K562 (cell line): ENCODE measurements at regions not wholly inside any gene's neighbourhood (a gene's known extent, or its start where the extent isn't known, plus 50 kb on each side); places are given as distances from the start of the nearest gene placed in this dataset.

Experiments
- EGR1 ChIP-seq: fragments of 450-650 bp; conservative IDR thresholded peaks from 2 replicates; pipeline ENCODE4 v1.6.1; 2017; ENCODE audit warnings: mild to moderate bottlenecking
- ERF ChIP-seq: fragments of 450-650 bp; formaldehyde crosslinking; IDR thresholded peaks from 2 replicates; pipeline ENCODE4 v1.4.0; 2020; ENCODE audit warnings: mild to moderate bottlenecking, mixed read lengths
- MEF2D ChIP-seq: conservative IDR thresholded peaks from 2 replicates; pipeline ENCODE4 v1.6.1; 2016; ENCODE audit warnings: low read depth, missing genetic modification characterization, missing compliant biosample characterization
- NCOA2 ChIP-seq, 2 experiments: fragments of 450-650 bp; IDR thresholded peaks; 2 replicates each; pipeline ENCODE4 v1.6.1; 2018; ENCODE audit warnings: mild to moderate bottlenecking in 2 of 2, moderate library complexity in 1 of 2; ENCODE audit not compliant: partially characterized antibody in 2 of 2
- RAD51 ChIP-seq: fragments of 450-650 bp; IDR thresholded peaks from 2 replicates; pipeline ENCODE4 v1.7.1; 2016; ENCODE audit warnings: low read depth, mild to moderate bottlenecking, borderline replicate concordance
- SIN3A ChIP-seq, 2 experiments: fragments of 150-350 bp in 1 of 2; IDR thresholded peaks; 2 replicates each; pipeline ENCODE4 v1.6.1; 2011 to 2016; ENCODE audit warnings: borderline replicate concordance in 2 of 2, low read depth in 2 of 2, low read length in 2 of 2, mild to moderate bottlenecking in 2 of 2, moderate library complexity in 2 of 2; ENCODE audit not compliant: control insufficient read depth in 1 of 2
- SREBF2 ChIP-seq: sonication (generic); formaldehyde crosslinking; IDR thresholded peaks from 2 replicates; pipeline ENCODE4 v1.4.0; 2020; ENCODE audit warnings: mild to moderate bottlenecking, missing genetic modification reagents
- YY1 ChIP-seq, 3 experiments: IDR thresholded peaks; 2 replicates each; pipeline ENCODE4 v1.6.1; 2011; ENCODE audit warnings: low read length in 2 of 3, mild to moderate bottlenecking in 2 of 3, moderate library complexity in 2 of 3, borderline replicate concordance in 1 of 3, control low read depth in 1 of 3, low read depth in 1 of 3; ENCODE audit not compliant: insufficient read depth in 3 of 3, insufficient replicate concordance in 2 of 3, control insufficient read depth in 1 of 3, insufficient read length in 1 of 3; ENCODE audit errors: extremely low read depth in 1 of 3
- ZNF696 ChIP-seq: fragments of 250-450 bp; sonication (Bioruptor Pico); conservative IDR thresholded peaks from 2 replicates; pipeline ENCODE4 v1.4.0; 2020; ENCODE audit warnings: mild to moderate bottlenecking, moderate library complexity
- ZNF764 ChIP-seq: fragments of 250-450 bp; sonication (Bioruptor Pico); IDR thresholded peaks from 2 replicates; pipeline ENCODE4 v1.4.0; 2020; ENCODE audit warnings: low read depth, mild to moderate bottlenecking, moderate library complexity
- TF ChIP-seq, protein P1 (sequence below), 3 experiments: IDR thresholded peaks in 2 of 3; conservative IDR thresholded peaks in 1 of 3; 2 replicates each; pipeline ENCODE4 v1.5.1; 2011 to 2012; ENCODE audit warnings: low read length in 3 of 3, mild to moderate bottlenecking in 3 of 3, control low read depth in 2 of 3, improper control_type of control experiment in 1 of 3, inconsistent platforms in 1 of 3, low read depth in 1 of 3, mixed read lengths in 1 of 3, moderate library complexity in 1 of 3; ENCODE audit not compliant: insufficient read depth in 2 of 3
- TF ChIP-seq, protein P2 (sequence below): sonication (generic); formaldehyde crosslinking; IDR thresholded peaks from 2 replicates; pipeline ENCODE4 v1.5.0; 2020; ENCODE audit warnings: missing genetic modification reagents

DNA sequence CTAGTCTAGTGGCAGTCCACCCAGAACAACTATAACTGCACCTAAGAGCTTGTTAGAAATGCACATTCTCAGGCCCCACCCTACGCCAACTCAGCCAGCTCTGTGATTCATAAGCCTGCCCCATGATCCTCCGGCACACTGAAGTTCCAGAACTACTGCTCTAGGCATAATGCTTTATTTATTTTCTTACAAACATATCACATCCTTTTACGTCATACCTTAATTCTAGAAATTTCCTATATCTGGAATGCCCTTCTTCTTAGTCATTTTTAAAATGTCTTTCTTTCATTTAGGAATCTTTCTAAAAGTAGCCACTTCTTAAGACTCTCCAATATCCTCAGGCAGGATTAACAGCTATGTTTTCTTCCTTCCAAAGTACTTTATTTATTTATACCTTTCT lies 480.1 kb downstream of the INHBA start:
- no peak for TF ChIP-seq MEF2D (tag)
- TF ChIP-seq NCOA2 (IDR thresholded peaks at IDR 0.05; ENCODE audit: partially characterized antibody in 2 of 2) = no peak
- TF ChIP-seq EGR1 = no peak
- no peak for TF ChIP-seq ZNF696
- TF ChIP-seq ZNF764 = no peak
- no peak for TF ChIP-seq YY1 (IDR thresholded peaks at IDR 0.05; ENCODE audit: borderline replicate concordance in 1 of 3, control insufficient read depth in 1 of 3, extremely low read depth in 1 of 3, insufficient read depth in 3 of 3, insufficient read length in 1 of 3, insufficient replicate concordance in 2 of 3, low read depth in 1 of 3, low read length in 2 of 3)
- no peak for TF ChIP-seq RAD51
- no peak for TF ChIP-seq SREBF2 (CRISPR knock-in tag)
- TF ChIP-seq ERF = no peak
- no peak for TF ChIP-seq SIN3A (IDR thresholded peaks at IDR 0.05; ENCODE audit: borderline replicate concordance in 2 of 2, control insufficient read depth in 1 of 2, low read depth in 2 of 2, low read length in 2 of 2)
- TF ChIP-seq, protein P1, sequence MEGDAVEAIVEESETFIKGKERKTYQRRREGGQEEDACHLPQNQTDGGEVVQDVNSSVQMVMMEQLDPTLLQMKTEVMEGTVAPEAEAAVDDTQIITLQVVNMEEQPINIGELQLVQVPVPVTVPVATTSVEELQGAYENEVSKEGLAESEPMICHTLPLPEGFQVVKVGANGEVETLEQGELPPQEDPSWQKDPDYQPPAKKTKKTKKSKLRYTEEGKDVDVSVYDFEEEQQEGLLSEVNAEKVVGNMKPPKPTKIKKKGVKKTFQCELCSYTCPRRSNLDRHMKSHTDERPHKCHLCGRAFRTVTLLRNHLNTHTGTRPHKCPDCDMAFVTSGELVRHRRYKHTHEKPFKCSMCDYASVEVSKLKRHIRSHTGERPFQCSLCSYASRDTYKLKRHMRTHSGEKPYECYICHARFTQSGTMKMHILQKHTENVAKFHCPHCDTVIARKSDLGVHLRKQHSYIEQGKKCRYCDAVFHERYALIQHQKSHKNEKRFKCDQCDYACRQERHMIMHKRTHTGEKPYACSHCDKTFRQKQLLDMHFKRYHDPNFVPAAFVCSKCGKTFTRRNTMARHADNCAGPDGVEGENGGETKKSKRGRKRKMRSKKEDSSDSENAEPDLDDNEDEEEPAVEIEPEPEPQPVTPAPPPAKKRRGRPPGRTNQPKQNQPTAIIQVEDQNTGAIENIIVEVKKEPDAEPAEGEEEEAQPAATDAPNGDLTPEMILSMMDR (IDR thresholded peaks at IDR 0.05 in 2 of 3, conservative IDR thresholded peaks at IDR 0.05 in 1 of 3; ENCODE audit: insufficient read depth in 2 of 3, low read depth in 1 of 3, low read length in 3 of 3) = no peak
- TF ChIP-seq, protein P2, sequence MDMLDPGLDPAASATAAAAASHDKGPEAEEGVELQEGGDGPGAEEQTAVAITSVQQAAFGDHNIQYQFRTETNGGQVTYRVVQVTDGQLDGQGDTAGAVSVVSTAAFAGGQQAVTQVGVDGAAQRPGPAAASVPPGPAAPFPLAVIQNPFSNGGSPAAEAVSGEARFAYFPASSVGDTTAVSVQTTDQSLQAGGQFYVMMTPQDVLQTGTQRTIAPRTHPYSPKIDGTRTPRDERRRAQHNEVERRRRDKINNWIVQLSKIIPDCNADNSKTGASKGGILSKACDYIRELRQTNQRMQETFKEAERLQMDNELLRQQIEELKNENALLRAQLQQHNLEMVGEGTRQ (CRISPR knock-in tag) = no peak
